ENCODE measurements at regions not wholly inside any gene's neighbourhood (a gene's known extent, or its start where the extent isn't known, plus 50 kb on each side); places are given as distances from the start of the nearest gene placed in this dataset.
A peak's percentile ranks its signal among the peaks of the same experiment; 100 is the strongest.
"Not testable (repeated sequence)": the region's sequence is repeated elsewhere in the genome, so short reads cannot be mapped to it uniquely, and the experiment has no call there.

- peak; percentile 51 for DNase-seq (ENCODE audit: low read depth)
- no peak overlapping the region for H3K4me3 ChIP-seq (ENCODE audit: low read depth, low read length)
- no peak for TF ChIP-seq CTCF (IDR thresholded peaks at IDR 0.05; ENCODE audit: insufficient read depth, low read length, poor library complexity, severe bottlenecking)
These were observed 120.3 kb upstream of the BASP1 start for GRCh38 chr5:17096952-17097695.

GRCh38 chr5:17099946-17100345 lies 117.5 kb upstream of the BASP1 start:
- TF ChIP-seq CTCF (IDR thresholded peaks at IDR 0.05; ENCODE audit: insufficient read depth, low read length, poor library complexity, severe bottlenecking) = no peak
- no peaks in the 10 kb centered on the region for H3K27me3 ChIP-seq (ENCODE audit: control insufficient read depth, insufficient read depth, low read length)
- H3K36me3 ChIP-seq (ENCODE audit: control insufficient read depth, insufficient read depth, low read length) = no peaks in the 10 kb centered on the region
- no peak for DNase-seq (ENCODE audit: low read depth)
- H3K4me3 ChIP-seq (ENCODE audit: low read depth, low read length) = no peak overlapping the region

More at GRCh38 chr5:17096952-17097695, 120.3 kb upstream of the BASP1 start:
- no peaks in the 10 kb centered on the region for H3K36me3 ChIP-seq (ENCODE audit: control insufficient read depth, insufficient read depth, low read length)
- H3K27me3 ChIP-seq (ENCODE audit: control insufficient read depth, insufficient read depth, low read length) = no peaks in the 10 kb centered on the region

- TF ChIP-seq CTCF (IDR thresholded peaks at IDR 0.05; ENCODE audit: insufficient read depth, low read length, poor library complexity, severe bottlenecking) = no peak
- Histone ChIP-seq H3K4me3 (ENCODE audit: low read depth, low read length) (no peak overlapping the region), H3K36me3 (ENCODE audit: control insufficient read depth, insufficient read depth, low read length) (no peaks in the 10 kb centered on the region), H3K27me3 (ENCODE audit: control insufficient read depth, insufficient read depth, low read length) (no peaks in the 10 kb centered on the region)
- no peak for DNase-seq (ENCODE audit: low read depth)
These were observed 114.0 kb upstream of the BASP1 start for GRCh38 chr5:17103461-17103860.

- no peaks in the 10 kb centered on the region for H3K27me3 ChIP-seq (ENCODE audit: control insufficient read depth, insufficient read depth, low read length)
- no peak for TF ChIP-seq CTCF (IDR thresholded peaks at IDR 0.05; ENCODE audit: insufficient read depth, low read length, poor library complexity, severe bottlenecking)
- no peaks in the 10 kb centered on the region for H3K36me3 ChIP-seq (ENCODE audit: control insufficient read depth, insufficient read depth, low read length)
- H3K4me3 ChIP-seq (ENCODE audit: low read depth, low read length) = no peak overlapping the region
- DNase-seq (ENCODE audit: low read depth) = no peak
These were observed 111.5 kb upstream of the BASP1 start for GRCh38 chr5:17105744-17106418.

GRCh38 chr5:17106521-17106920 lies 110.9 kb upstream of the BASP1 start:
- no peak for DNase-seq (ENCODE audit: low read depth)
- Histone ChIP-seq H3K36me3 (ENCODE audit: control insufficient read depth, insufficient read depth, low read length) (no peaks in the 10 kb centered on the region), H3K27me3 (ENCODE audit: control insufficient read depth, insufficient read depth, low read length) (no peaks in the 10 kb centered on the region), H3K4me3 (ENCODE audit: low read depth, low read length) (no peak overlapping the region)
- TF ChIP-seq CTCF (IDR thresholded peaks at IDR 0.05; ENCODE audit: insufficient read depth, low read length, poor library complexity, severe bottlenecking) = no peak

- H3K36me3 ChIP-seq (ENCODE audit: control insufficient read depth, insufficient read depth, low read length); H3K27me3 ChIP-seq (ENCODE audit: control insufficient read depth, insufficient read depth, low read length); DNase-seq (ENCODE audit: low read depth); H3K4me3 ChIP-seq (ENCODE audit: low read depth, low read length): not testable (repeated sequence)
These were observed 105.2 kb upstream of the BASP1 start for GRCh38 chr5:17112091-17112716.

All from kidney epithelial cell (primary cell).